OCI-LY7 (cell line): ENCODE measurements at regions not wholly inside any gene's neighbourhood (a gene's known extent, or its start where the extent isn't known, plus 50 kb on each side); places are given as distances from the start of the nearest gene placed in this dataset.
A peak's percentile ranks its signal among the peaks of the same experiment; 100 is the strongest.

Source experiments
- BruUV-seq: library from RNA; stranded (reverse); fragments of 400-500 nt; replicated peaks from 2 replicates; lab custom pipeline; 2021; lab: Mats Ljungman, UMichigan
- CTCF ChIA-PET: fragments of 300-600 bp; sonication (Branson Sonifier 250); formaldehyde crosslinking; loops from one replicate; lab custom pipeline; 2022; ENCODE audit warnings: antibody characterized with exemption; ENCODE audit not compliant: unreplicated experiment; lab: Charles Lee
- POLR2A ChIA-PET: fragments of 300-600 bp; sonication (Branson Sonifier 250); formaldehyde crosslinking; loops from one replicate; lab custom pipeline; 2022; ENCODE audit warnings: antibody characterized with exemption; lab: Charles Lee
- DNase-seq: peaks from one replicate; pipeline ENCODE4 v3.0.0-alpha.2; 2015; ENCODE audit warnings: low spot score
- H2AFZ ChIP-seq: fragments of 200-600 bp; sonication (generic), shearing (Covaris generic); 2 replicates; pipeline ENCODE4 v1.6.1; 2014; ENCODE audit warnings: mild to moderate bottlenecking, antibody characterized with exemption, low read length, moderate library complexity
- H3K27ac ChIP-seq: fragments of 200-600 bp; sonication (generic); 2 replicates; pipeline ENCODE4 v1.5.1; 2014; ENCODE audit warnings: mixed run types, low read depth, mild to moderate bottlenecking, moderate library complexity, low read length, inconsistent platforms; ENCODE audit not compliant: poor library complexity, severe bottlenecking
- H3K36me3 ChIP-seq: fragments of 200-600 bp; sonication (generic); 2 replicates; pipeline ENCODE4 v1.6.1; 2014; ENCODE audit warnings: mild to moderate bottlenecking, antibody characterized with exemption, low read length, moderate library complexity, mixed read lengths; ENCODE audit not compliant: insufficient read depth
- H3K4me1 ChIP-seq: fragments of 200-600 bp; sonication (generic); 2 replicates; pipeline ENCODE4 v1.5.1; 2014; ENCODE audit warnings: mild to moderate bottlenecking, low read length; ENCODE audit not compliant: insufficient read depth, poor library complexity, severe bottlenecking
- H3K4me2 ChIP-seq: fragments of 200-600 bp; sonication (generic); 2 replicates; pipeline ENCODE4 v1.6.1; 2014; ENCODE audit warnings: mild to moderate bottlenecking, low read length
- H3K4me3 ChIP-seq: fragments of 200-600 bp; sonication (generic); 2 replicates; pipeline ENCODE4 v1.5.1; 2014; ENCODE audit warnings: mild to moderate bottlenecking, low read depth, low read length; ENCODE audit not compliant: poor library complexity, severe bottlenecking
- H3K79me2 ChIP-seq: fragments of 200-600 bp; sonication (generic); 2 replicates; pipeline ENCODE4 v1.6.1; 2016; ENCODE audit warnings: low read depth, mild to moderate bottlenecking, low read length, moderate library complexity, mixed read lengths; ENCODE audit not compliant: insufficient read depth
- H3K9me2 ChIP-seq: fragments of 200-600 bp; sonication (generic); 2 replicates; pipeline ENCODE4 v1.6.1; 2016; ENCODE audit warnings: mild to moderate bottlenecking, low read length, mixed read lengths; ENCODE audit not compliant: insufficient read depth
- H3K9me3 ChIP-seq: fragments of 200-600 bp; sonication (generic); 2 replicates; pipeline ENCODE4 v1.6.1; 2014; ENCODE audit warnings: mild to moderate bottlenecking, mixed run types, low read length, mixed read lengths
- H4K20me1 ChIP-seq: fragments of 200-600 bp; sonication (generic); 2 replicates; pipeline ENCODE4 v1.6.1; 2014; ENCODE audit warnings: mild to moderate bottlenecking, antibody characterized with exemption, low read length, moderate library complexity, mixed read lengths; ENCODE audit not compliant: insufficient read depth
- CTCF ChIP-seq: fragments of 200-600 bp; sonication (generic); conservative IDR thresholded peaks from 2 replicates; pipeline ENCODE4 v1.5.1; 2014; ENCODE audit warnings: mild to moderate bottlenecking, antibody characterized with exemption, low read length, moderate library complexity, mixed read lengths
- EZH2phosphoT487 ChIP-seq: fragments of 200-600 bp; sonication (generic); IDR thresholded peaks from 2 replicates; pipeline ENCODE4 v1.6.1; 2018; ENCODE audit warnings: low read depth, borderline replicate concordance, mild to moderate bottlenecking, mixed run types, antibody characterized with exemption, low read length, moderate library complexity, mixed read lengths
- intact Hi-C: fragments of 100-400 bp; cut with micrococcal nuclease; formaldehyde crosslinking; loops from one replicate; pipeline ENCODE4 v1.10.0; 2022; ENCODE audit not compliant: unreplicated experiment

GRCh38 chr5:6274846-6275543 is 103.4 kb downstream of the MED10 start:
- no peak overlapping the region for H3K4me3 ChIP-seq
- no peaks in the 10 kb centered on the region for H4K20me1 ChIP-seq
- peak; percentile 38 for TF ChIP-seq CTCF
- no peak for TF ChIP-seq EZH2phosphoT487
- POLR2A ChIA-PET: interaction anchor here (0.7 kb wide), 1 partner anchor 135 kb away, joined by 3 read pairs; no protein-coding TSS in a partner anchor
- DNase-seq: peak; percentile 6
- no peak overlapping the region for H3K4me2 ChIP-seq
- H3K27ac ChIP-seq: no peak overlapping the region
- no peak overlapping the region for H2AFZ ChIP-seq
- CTCF ChIA-PET: no interaction called here
- H3K79me2 ChIP-seq: no peaks in the 10 kb centered on the region
- no peaks in the 10 kb centered on the region for H3K9me3 ChIP-seq
- no peaks in the 10 kb centered on the region for H3K9me2 ChIP-seq
- intact Hi-C loops: no loop called here
- no peaks in the 10 kb centered on the region for H3K36me3 ChIP-seq
- no TSS peak for BruUV-seq
- no peaks in the 10 kb centered on the region for H3K4me1 ChIP-seq

GRCh38 chr5:6273749-6274148 is 104.6 kb downstream of the MED10 start:
- Histone ChIP-seq H3K9me2 (no peaks in the 10 kb centered on the region), H3K4me3 (no peak overlapping the region), H3K36me3 (no peaks in the 10 kb centered on the region), H2AFZ (no peak overlapping the region), H3K4me1 (no peaks in the 10 kb centered on the region), H4K20me1 (no peaks in the 10 kb centered on the region), H3K9me3 (no peaks in the 10 kb centered on the region), H3K27ac (no peak overlapping the region), H3K4me2 (no peak overlapping the region), H3K79me2 (no peaks in the 10 kb centered on the region)
- BruUV-seq: no TSS peak
- ChIA-PET POLR2A (interaction anchor here (0.6 kb wide), 1 partner anchor 358 kb away, joined by 3 read pairs; no protein-coding TSS in a partner anchor), CTCF (interaction anchor here (0.6 kb wide), 1 partner anchor 158 kb away, joined by 3 read pairs; no protein-coding TSS in a partner anchor)
- TF ChIP-seq EZH2phosphoT487: no peak
- no peak for TF ChIP-seq CTCF
- intact Hi-C loops: no loop called here
- DNase-seq: no peak

- Histone ChIP-seq H3K4me1 (no peaks in the 10 kb centered on the region), H3K79me2 (no peaks in the 10 kb centered on the region), H3K4me3 (no peak overlapping the region), H2AFZ (no peak overlapping the region), H3K36me3 (no peaks in the 10 kb centered on the region), H4K20me1 (no peaks in the 10 kb centered on the region), H3K27ac (no peak overlapping the region), H3K4me2 (no peak overlapping the region), H3K9me3 (no peaks in the 10 kb centered on the region), H3K9me2 (no peaks in the 10 kb centered on the region)
- intact Hi-C loops: no loop called here
- DNase-seq: no peak
- no peak for TF ChIP-seq EZH2phosphoT487
- no peak for TF ChIP-seq CTCF
- no TSS peak for BruUV-seq
- CTCF ChIA-PET: no interaction called here
- POLR2A ChIA-PET: no interaction called here
Observed at GRCh38 chr5:6273090-6273735, 105.1 kb downstream of the MED10 start.
